DND-41 (cell line): ENCODE measurements at regions not wholly inside any gene's neighbourhood (a gene's known extent, or its start where the extent isn't known, plus 50 kb on each side); places are given as distances from the start of the nearest gene placed in this dataset.

Experiments
- ATAC-seq: fragments of 200-7000 bp; cut with Tn5 transposase; 3 replicates; pipeline ENCODE4 v1.9.1; 2021; ENCODE audit warnings: low read depth; ENCODE audit not compliant: insufficient read depth
- DNase-seq: peaks from one replicate; pipeline ENCODE4 v3.0.0-alpha.2; 2020
- H2AFZ ChIP-seq: 2 replicates; pipeline ENCODE4 v1.6.0; 2012; ENCODE audit warnings: low read depth, low read length
- H3K27ac ChIP-seq: 2 replicates; pipeline ENCODE4 v1.5.1; 2012; ENCODE audit warnings: low read length, inconsistent platforms
- H3K27me3 ChIP-seq: fragments of 200-600 bp; sonication (generic); 2 replicates; pipeline ENCODE4 v1.6.0; 2012; ENCODE audit warnings: low read length, mild to moderate bottlenecking, inconsistent platforms; ENCODE audit not compliant: insufficient read depth, poor library complexity
- H3K36me3 ChIP-seq: 2 replicates; pipeline ENCODE4 v1.5.1; 2012; ENCODE audit warnings: low read length, inconsistent platforms; ENCODE audit not compliant: insufficient read depth
- H3K4me1 ChIP-seq: 2 replicates; pipeline ENCODE4 v1.5.1; 2012; ENCODE audit warnings: mild to moderate bottlenecking, low read length; ENCODE audit not compliant: insufficient read depth
- H3K4me2 ChIP-seq: 2 replicates; pipeline ENCODE4 v1.6.0; 2012; ENCODE audit warnings: mild to moderate bottlenecking, moderate library complexity, low read length, inconsistent platforms; ENCODE audit not compliant: insufficient read depth
- H3K4me3 ChIP-seq, 2 experiments: fragments of 200-600 bp in 1 of 2; shearing (Covaris generic) in 1 of 2; 2 replicates each; pipeline ENCODE4 v1.5.1; 2012 to 2016; ENCODE audit warnings: inconsistent platforms in 2 of 2, low read length in 2 of 2, mild to moderate bottlenecking in 2 of 2, low read depth in 1 of 2, moderate library complexity in 1 of 2
- H3K79me2 ChIP-seq: 2 replicates; pipeline ENCODE4 v1.6.0; 2012; ENCODE audit warnings: low read length, inconsistent platforms; ENCODE audit not compliant: insufficient read depth
- H3K9ac ChIP-seq: 2 replicates; pipeline ENCODE4 v1.6.0; 2012; ENCODE audit warnings: low read depth, mild to moderate bottlenecking, inconsistent platforms, low read length, moderate library complexity
- H3K9me3 ChIP-seq: 2 replicates; pipeline ENCODE4 v1.5.1; 2012; ENCODE audit warnings: low read length, moderate library complexity, mild to moderate bottlenecking, inconsistent platforms; ENCODE audit not compliant: insufficient read depth, severe bottlenecking
- H4K20me1 ChIP-seq: 2 replicates; pipeline ENCODE4 v1.6.0; 2012; ENCODE audit warnings: low read length; ENCODE audit not compliant: insufficient read depth
- EZH2 ChIP-seq: IDR thresholded peaks from 3 replicates; pipeline ENCODE4 v1.6.1; 2012; ENCODE audit warnings: borderline replicate concordance, low read depth, mild to moderate bottlenecking, moderate library complexity, low read length, inconsistent platforms; ENCODE audit not compliant: severe bottlenecking
- TF ChIP-seq, protein P1 (sequence below): IDR thresholded peaks from 2 replicates; pipeline ENCODE4 v1.5.1; 2012; ENCODE audit warnings: borderline replicate concordance, low read length, moderate library complexity, mild to moderate bottlenecking; ENCODE audit not compliant: poor library complexity, severe bottlenecking; ENCODE audit errors: extremely low read depth

GRCh38 chr13:61692691-61693090 is 277.0 kb upstream of the PCDH20 start:
- Histone ChIP-seq H3K79me2 (no peaks in the 10 kb centered on the region), H3K27me3 (no peaks in the 10 kb centered on the region), H3K27ac (no peak overlapping the region), H3K4me2 (no peak overlapping the region), H3K4me3 (no peak overlapping the region), H3K4me1 (no peaks in the 10 kb centered on the region), H4K20me1 (no peaks in the 10 kb centered on the region), H3K9ac (no peak overlapping the region), H2AFZ (no peak overlapping the region), H3K36me3 (no peaks in the 10 kb centered on the region), H3K9me3 (no peaks in the 10 kb centered on the region)
- no peak for TF ChIP-seq EZH2
- TF ChIP-seq, protein P1, sequence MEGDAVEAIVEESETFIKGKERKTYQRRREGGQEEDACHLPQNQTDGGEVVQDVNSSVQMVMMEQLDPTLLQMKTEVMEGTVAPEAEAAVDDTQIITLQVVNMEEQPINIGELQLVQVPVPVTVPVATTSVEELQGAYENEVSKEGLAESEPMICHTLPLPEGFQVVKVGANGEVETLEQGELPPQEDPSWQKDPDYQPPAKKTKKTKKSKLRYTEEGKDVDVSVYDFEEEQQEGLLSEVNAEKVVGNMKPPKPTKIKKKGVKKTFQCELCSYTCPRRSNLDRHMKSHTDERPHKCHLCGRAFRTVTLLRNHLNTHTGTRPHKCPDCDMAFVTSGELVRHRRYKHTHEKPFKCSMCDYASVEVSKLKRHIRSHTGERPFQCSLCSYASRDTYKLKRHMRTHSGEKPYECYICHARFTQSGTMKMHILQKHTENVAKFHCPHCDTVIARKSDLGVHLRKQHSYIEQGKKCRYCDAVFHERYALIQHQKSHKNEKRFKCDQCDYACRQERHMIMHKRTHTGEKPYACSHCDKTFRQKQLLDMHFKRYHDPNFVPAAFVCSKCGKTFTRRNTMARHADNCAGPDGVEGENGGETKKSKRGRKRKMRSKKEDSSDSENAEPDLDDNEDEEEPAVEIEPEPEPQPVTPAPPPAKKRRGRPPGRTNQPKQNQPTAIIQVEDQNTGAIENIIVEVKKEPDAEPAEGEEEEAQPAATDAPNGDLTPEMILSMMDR = no peak
- ATAC-seq (no peak), DNase-seq (no peak)

DNA sequence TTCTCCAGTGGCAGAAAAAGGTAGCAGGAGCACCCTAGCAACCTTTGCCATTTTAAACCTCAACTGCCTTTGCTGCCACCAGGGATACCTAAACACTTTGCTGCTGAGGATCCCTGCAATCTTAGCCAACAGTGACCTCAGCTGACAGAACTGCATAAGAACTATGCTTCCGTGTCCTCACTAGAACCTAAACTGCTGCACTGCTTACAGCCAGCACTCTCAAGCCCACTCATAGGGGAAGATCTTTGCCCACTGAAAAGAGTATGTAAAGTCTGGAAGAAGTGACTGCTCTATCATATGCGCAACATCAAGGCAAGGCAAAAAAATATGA is 270.0 kb upstream of the PCDH20 start:
- H4K20me1 ChIP-seq = no peaks in the 10 kb centered on the region
- no peak for ATAC-seq
- no peak overlapping the region for H3K27ac ChIP-seq
- H3K4me2 ChIP-seq = no peak overlapping the region
- H3K4me1 ChIP-seq = no peaks in the 10 kb centered on the region
- H3K36me3 ChIP-seq = no peaks in the 10 kb centered on the region
- H3K27me3 ChIP-seq = no peaks in the 10 kb centered on the region
- TF ChIP-seq, protein P1 = peak; percentile 11
- no peak for TF ChIP-seq EZH2
- no peak overlapping the region for H3K9ac ChIP-seq
- H2AFZ ChIP-seq = no peak overlapping the region
- H3K79me2 ChIP-seq = no peaks in the 10 kb centered on the region
- H3K4me3 ChIP-seq = no peak overlapping the region
- peaks cover 2% of the 10 kb centered on the region for H3K9me3 ChIP-seq
- DNase-seq = no peak

- no peaks in the 10 kb centered on the region for H4K20me1 ChIP-seq
- no peak overlapping the region for H3K4me3 ChIP-seq
- no peak overlapping the region for H3K4me2 ChIP-seq
- H2AFZ ChIP-seq = no peak overlapping the region
- no peak for ATAC-seq
- no peak for DNase-seq
- no peaks in the 10 kb centered on the region for H3K79me2 ChIP-seq
- H3K27ac ChIP-seq = no peak overlapping the region
- H3K36me3 ChIP-seq = no peaks in the 10 kb centered on the region
- peaks cover 2% of the 10 kb centered on the region for H3K9me3 ChIP-seq
- no peak overlapping the region for H3K9ac ChIP-seq
- TF ChIP-seq, protein P1 = no peak
- no peak for TF ChIP-seq EZH2
- no peaks in the 10 kb centered on the region for H3K27me3 ChIP-seq
- H3K4me1 ChIP-seq = no peaks in the 10 kb centered on the region
Observed at GRCh38 chr13:61684976-61685681, 269.5 kb upstream of the PCDH20 start.
